Karpas-422 (cell line): ENCODE measurements at regions not wholly inside any gene's neighbourhood (a gene's known extent, or its start where the extent isn't known, plus 50 kb on each side); places are given as distances from the start of the nearest gene placed in this dataset.

Experiments
- DNase-seq: peaks from one replicate; pipeline ENCODE4 v3.0.0-alpha.2; 2015
- H2AFZ ChIP-seq: fragments of 200-600 bp; sonication (generic); 2 replicates; pipeline ENCODE4 v1.6.1; 2014; ENCODE audit warnings: antibody characterized with exemption, low read length, mixed read lengths
- H3K27ac ChIP-seq: fragments of 200-600 bp; sonication (generic); 2 replicates; pipeline ENCODE4 v1.5.1; 2014; ENCODE audit warnings: mild to moderate bottlenecking, low read length, moderate library complexity
- H3K27me3 ChIP-seq: fragments of 200-600 bp; sonication (generic); 2 replicates; pipeline ENCODE4 v1.6.1; 2014; ENCODE audit warnings: low read length, mixed read lengths
- H3K36me3 ChIP-seq: fragments of 200-600 bp; sonication (generic); 2 replicates; pipeline ENCODE4 v1.6.1; 2014; ENCODE audit warnings: low read length, mixed read lengths; ENCODE audit not compliant: insufficient read depth
- H3K4me1 ChIP-seq: fragments of 200-600 bp; sonication (generic); 2 replicates; pipeline ENCODE4 v1.6.1; 2014; ENCODE audit warnings: mild to moderate bottlenecking, low read length, mixed read lengths
- H3K4me2 ChIP-seq: fragments of 200-600 bp; sonication (generic); 2 replicates; pipeline ENCODE4 v1.6.1; 2014; ENCODE audit warnings: low read length, low read depth, mild to moderate bottlenecking; ENCODE audit not compliant: poor library complexity, severe bottlenecking
- H3K4me3 ChIP-seq: fragments of 200-600 bp; sonication (generic); 2 replicates; pipeline ENCODE4 v1.5.1; 2014; ENCODE audit warnings: mild to moderate bottlenecking, antibody characterized with exemption, low read length, mixed read lengths
- H3K79me2 ChIP-seq: fragments of 200-600 bp; sonication (generic); 2 replicates; pipeline ENCODE4 v1.6.1; 2014; ENCODE audit warnings: mild to moderate bottlenecking, low read length, mixed read lengths
- H3K9ac ChIP-seq: fragments of 200-600 bp; sonication (generic); 2 replicates; pipeline ENCODE4 v1.6.0; 2014; ENCODE audit warnings: low read length
- H3K9me2 ChIP-seq: fragments of 200-600 bp; sonication (generic), shearing (Covaris generic); replicated peaks from 2 replicates; pipeline ENCODE4 v1.6.0; 2014; ENCODE audit warnings: mild to moderate bottlenecking, low read length, moderate library complexity; ENCODE audit not compliant: insufficient read depth
- H3K9me3 ChIP-seq: fragments of 300-700, 200-600 bp; sonication (generic); 2 replicates; pipeline ENCODE4 v1.6.1; 2014; ENCODE audit warnings: low read length, mixed read lengths
- H4K20me1 ChIP-seq: fragments of 200-600 bp; sonication (generic); 2 replicates; pipeline ENCODE4 v1.6.1; 2014; ENCODE audit warnings: mild to moderate bottlenecking, antibody characterized with exemption, low read length, low read depth; ENCODE audit not compliant: insufficient read depth

DNA sequence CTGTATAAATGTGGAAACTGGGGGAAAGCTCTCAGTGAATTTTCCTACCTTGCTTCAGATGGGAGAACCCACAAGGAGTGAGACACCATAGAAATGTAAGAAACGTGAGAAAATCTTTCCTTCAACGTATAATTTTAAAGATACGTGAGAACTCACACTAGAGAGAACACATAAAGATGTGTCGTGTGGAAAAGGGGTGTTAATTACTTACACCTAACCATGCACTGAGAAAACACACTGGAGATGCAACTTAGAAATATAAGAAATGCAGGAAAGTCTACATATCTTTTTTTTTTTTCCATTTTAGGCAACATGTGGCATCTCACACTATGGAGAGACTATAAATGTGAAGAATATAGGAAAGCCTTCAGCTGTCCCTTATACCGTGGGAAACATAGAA is 352.9 kb upstream of the NETO1 start:
- no peak overlapping the region for H3K4me3 ChIP-seq
- peaks cover 59% of the 10 kb centered on the region for H3K9me3 ChIP-seq
- no peak overlapping the region for H3K27ac ChIP-seq
- no peak overlapping the region for H2AFZ ChIP-seq
- no peaks in the 10 kb centered on the region for H3K36me3 ChIP-seq
- no peaks in the 10 kb centered on the region for H4K20me1 ChIP-seq
- no peaks in the 10 kb centered on the region for H3K79me2 ChIP-seq
- no peaks in the 10 kb centered on the region for H3K9me2 ChIP-seq
- no peak for DNase-seq
- H3K27me3 ChIP-seq = no peaks in the 10 kb centered on the region
- H3K4me1 ChIP-seq = no peaks in the 10 kb centered on the region
- no peak overlapping the region for H3K4me2 ChIP-seq
- no peak overlapping the region for H3K9ac ChIP-seq

GRCh38 chr18:73218293-73218692 is 350.5 kb upstream of the NETO1 start:
- Histone ChIP-seq H3K4me1 (no peaks in the 10 kb centered on the region), H3K9me2 (no peaks in the 10 kb centered on the region), H4K20me1 (no peaks in the 10 kb centered on the region), H3K4me3 (no peak overlapping the region), H3K27ac (no peak overlapping the region), H3K9me3 (peaks cover 65% of the 10 kb centered on the region), H3K4me2 (no peak overlapping the region), H3K9ac (no peak overlapping the region), H3K27me3 (no peaks in the 10 kb centered on the region), H3K36me3 (no peaks in the 10 kb centered on the region), H3K79me2 (no peaks in the 10 kb centered on the region), H2AFZ (no peak overlapping the region)
- no peak for DNase-seq

- no peaks in the 10 kb centered on the region for H3K36me3 ChIP-seq
- H3K27ac ChIP-seq = no peak overlapping the region
- no peaks in the 10 kb centered on the region for H3K9me2 ChIP-seq
- no peak for DNase-seq
- no peak overlapping the region for H3K4me3 ChIP-seq
- H4K20me1 ChIP-seq = no peaks in the 10 kb centered on the region
- no peak overlapping the region for H3K9ac ChIP-seq
- peaks cover 55% of the 10 kb centered on the region for H3K9me3 ChIP-seq
- no peaks in the 10 kb centered on the region for H3K79me2 ChIP-seq
- H3K27me3 ChIP-seq = no peaks in the 10 kb centered on the region
- no peaks in the 10 kb centered on the region for H3K4me1 ChIP-seq
- H2AFZ ChIP-seq = no peak overlapping the region
- H3K4me2 ChIP-seq = no peak overlapping the region
These were observed 347.2 kb upstream of the NETO1 start for GRCh38 chr18:73214970-73215369.

GRCh38 chr18:73212442-73212841 is 344.7 kb upstream of the NETO1 start:
- Histone ChIP-seq H3K27me3 (no peaks in the 10 kb centered on the region), H3K9me2 (no peaks in the 10 kb centered on the region), H2AFZ (no peak overlapping the region), H3K9ac (no peak overlapping the region), H3K9me3 (peaks cover 56% of the 10 kb centered on the region), H4K20me1 (no peaks in the 10 kb centered on the region), H3K27ac (no peak overlapping the region), H3K36me3 (no peaks in the 10 kb centered on the region), H3K4me2 (no peak overlapping the region), H3K4me3 (no peak overlapping the region), H3K79me2 (no peaks in the 10 kb centered on the region), H3K4me1 (no peaks in the 10 kb centered on the region)
- DNase-seq = no peak

GRCh38 chr18:73201940-73202339 is 334.2 kb upstream of the NETO1 start:
- Histone ChIP-seq H3K27me3 (no peaks in the 10 kb centered on the region), H3K9me2 (no peaks in the 10 kb centered on the region), H3K27ac (no peak overlapping the region), H3K4me2 (no peak overlapping the region), H4K20me1 (no peaks in the 10 kb centered on the region), H2AFZ (no peak overlapping the region), H3K9ac (no peak overlapping the region), H3K4me3 (no peak overlapping the region), H3K79me2 (no peaks in the 10 kb centered on the region), H3K9me3 (peaks cover 28% of the 10 kb centered on the region), H3K4me1 (no peaks in the 10 kb centered on the region), H3K36me3 (no peaks in the 10 kb centered on the region)
- DNase-seq = no peak

GRCh38 chr18:73199151-73199550 is 331.4 kb upstream of the NETO1 start:
- Histone ChIP-seq H3K9me2 (no peaks in the 10 kb centered on the region), H3K36me3 (no peaks in the 10 kb centered on the region)

DNA sequence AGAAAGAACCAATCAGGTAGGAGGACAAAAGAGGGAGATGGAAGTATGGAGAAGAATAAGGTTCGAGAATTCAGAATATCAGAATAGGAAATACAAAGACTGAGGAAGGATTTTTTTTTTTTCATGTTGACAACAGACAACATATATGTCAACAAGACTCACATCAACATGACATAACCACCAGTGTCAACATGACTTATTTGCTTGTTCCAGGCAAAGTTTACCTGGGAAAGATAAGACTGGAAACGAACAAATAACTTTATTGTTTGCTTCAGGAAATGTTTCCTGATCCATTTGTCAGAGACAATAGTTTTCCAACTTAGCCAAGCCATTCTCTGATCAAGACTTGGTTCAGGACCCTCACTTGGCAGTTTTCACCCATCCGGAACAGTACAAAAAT is 321.9 kb upstream of the NETO1 start:
- Histone ChIP-seq H4K20me1 (no peaks in the 10 kb centered on the region), H2AFZ (no peak overlapping the region), H3K4me3 (no peak overlapping the region), H3K4me1 (no peaks in the 10 kb centered on the region), H3K4me2 (no peak overlapping the region), H3K27ac (no peak overlapping the region), H3K36me3 (no peaks in the 10 kb centered on the region), H3K79me2 (no peaks in the 10 kb centered on the region), H3K27me3 (no peaks in the 10 kb centered on the region), H3K9ac (no peak overlapping the region), H3K9me2 (no peaks in the 10 kb centered on the region), H3K9me3 (peaks cover 37% of the 10 kb centered on the region)
- no peak for DNase-seq

More at GRCh38 chr18:73199151-73199550, 331.4 kb upstream of the NETO1 start:
- Histone ChIP-seq H3K27me3 (no peaks in the 10 kb centered on the region), H3K27ac (no peak overlapping the region), H3K9ac (no peak overlapping the region), H3K4me3 (no peak overlapping the region), H3K9me3 (peaks cover 26% of the 10 kb centered on the region), H3K4me1 (no peaks in the 10 kb centered on the region), H3K4me2 (no peak overlapping the region), H2AFZ (no peak overlapping the region), H4K20me1 (no peaks in the 10 kb centered on the region), H3K79me2 (no peaks in the 10 kb centered on the region)
- DNase-seq = no peak

- Histone ChIP-seq H3K9me3 (peaks cover 42% of the 10 kb centered on the region), H3K4me3 (no peak overlapping the region)
These were observed 300.4 kb upstream of the NETO1 start for GRCh38 chr18:73168236-73168635.

DNA sequence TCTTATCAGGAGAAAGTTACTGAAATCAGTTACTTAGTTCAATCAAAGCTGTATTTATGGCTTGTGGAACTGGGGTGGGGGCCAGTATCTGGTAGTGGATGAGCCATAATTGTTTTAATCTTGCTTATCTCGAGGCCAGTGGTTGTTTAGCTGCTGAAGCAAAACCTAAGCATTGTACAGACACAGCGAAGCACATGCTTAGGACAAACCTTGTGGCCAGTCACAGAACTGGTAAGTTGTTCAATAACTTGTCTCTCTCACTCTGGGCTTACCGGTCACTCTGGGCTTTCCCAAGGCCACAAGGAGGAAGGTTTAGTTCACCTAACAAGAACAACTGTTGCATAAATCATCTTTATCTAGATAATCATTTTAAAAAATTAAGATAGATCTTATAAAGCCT is 296.6 kb upstream of the NETO1 start:
- H3K9me3 ChIP-seq = peaks cover 36% of the 10 kb centered on the region
- H3K4me3 ChIP-seq = no peak overlapping the region
- no peak overlapping the region for H2AFZ ChIP-seq
- H4K20me1 ChIP-seq = no peaks in the 10 kb centered on the region
- H3K36me3 ChIP-seq = no peaks in the 10 kb centered on the region
- H3K79me2 ChIP-seq = no peaks in the 10 kb centered on the region
- H3K4me1 ChIP-seq = no peaks in the 10 kb centered on the region
- no peak overlapping the region for H3K4me2 ChIP-seq
- no peak overlapping the region for H3K9ac ChIP-seq
- H3K9me2 ChIP-seq = no peaks in the 10 kb centered on the region; the same call in 1 of the 2 replicates
- no peak overlapping the region for H3K27ac ChIP-seq
- no peak for DNase-seq
- H3K27me3 ChIP-seq = no peaks in the 10 kb centered on the region

More at GRCh38 chr18:73168236-73168635, 300.4 kb upstream of the NETO1 start:
- Histone ChIP-seq H3K4me2 (no peak overlapping the region), H3K36me3 (no peaks in the 10 kb centered on the region), H3K27me3 (no peaks in the 10 kb centered on the region), H2AFZ (no peak overlapping the region), H3K4me1 (no peaks in the 10 kb centered on the region), H3K79me2 (no peaks in the 10 kb centered on the region), H3K9me2 (no peaks in the 10 kb centered on the region; the same call in 1 of the 2 replicates), H3K9ac (no peak overlapping the region), H3K27ac (no peak overlapping the region), H4K20me1 (no peaks in the 10 kb centered on the region)
- no peak for DNase-seq
